GM19328 (cell line): ENCODE measurements at regions not wholly inside any gene's neighbourhood (a gene's known extent, or its start where the extent isn't known, plus 50 kb on each side); places are given as distances from the start of the nearest gene placed in this dataset.

Experiments
- ATAC-seq: cut with Tn5 transposase; IDR thresholded peaks from one replicate; pipeline ENCODE4 v1.9.1; 2021; ENCODE audit warnings: mild to moderate bottlenecking, moderate library complexity; ENCODE audit not compliant: unreplicated experiment

- ATAC-seq, result no peak
These were observed 389.6 kb upstream of the IGFBP7 start for GRCh38 chr4:57499786-57500185.

GRCh38 chr4:57498251-57498650 lies 388.1 kb upstream of the IGFBP7 start:
- ATAC-seq, result no peak

- no peak for ATAC-seq
These were observed 386.7 kb upstream of the IGFBP7 start for GRCh38 chr4:57496697-57497471.

GRCh38 chr4:57494821-57495220 lies 384.6 kb upstream of the IGFBP7 start:
- ATAC-seq, result no peak

GRCh38 chr4:57492251-57492878 lies 382.2 kb upstream of the IGFBP7 start:
- ATAC-seq, result no peak

- ATAC-seq, result no peak
These were observed 381.2 kb upstream of the IGFBP7 start for GRCh38 chr4:57491388-57491787.

- ATAC-seq, result no peak
These were observed 380.5 kb upstream of the IGFBP7 start for GRCh38 chr4:57490520-57491255.

GRCh38 chr4:57488366-57489162 lies 378.4 kb upstream of the IGFBP7 start:
- ATAC-seq, result no peak

- no peak for ATAC-seq
These were observed 365.2 kb upstream of the IGFBP7 start for GRCh38 chr4:57475424-57475823.

- ATAC-seq, result no peak
These were observed 355.3 kb upstream of the IGFBP7 start for GRCh38 chr4:57465321-57466056.

- ATAC-seq, result no peak
These were observed 352.7 kb upstream of the IGFBP7 start for GRCh38 chr4:57462843-57463242.

- no peak for ATAC-seq
These were observed 350.8 kb upstream of the IGFBP7 start for GRCh38 chr4:57460967-57461366.

- ATAC-seq, result no peak
These were observed 338.7 kb upstream of the IGFBP7 start for GRCh38 chr4:57448901-57449300.

GRCh38 chr4:57448452-57448851 lies 338.3 kb upstream of the IGFBP7 start:
- ATAC-seq, result no peak

- no peak for ATAC-seq
These were observed 336.1 kb upstream of the IGFBP7 start for GRCh38 chr4:57446266-57446665.

- ATAC-seq, result no peak
These were observed 335.5 kb upstream of the IGFBP7 start for GRCh38 chr4:57445686-57446085.

- ATAC-seq, result no peak
These were observed 334.5 kb upstream of the IGFBP7 start for GRCh38 chr4:57444671-57445070.

- no peak for ATAC-seq
These were observed 333.6 kb upstream of the IGFBP7 start for GRCh38 chr4:57443787-57444186.

GRCh38 chr4:57443308-57443707 lies 333.1 kb upstream of the IGFBP7 start:
- no peak for ATAC-seq

- ATAC-seq, result no peak
These were observed 332.7 kb upstream of the IGFBP7 start for GRCh38 chr4:57442831-57443291.
